K562 (cell line): ENCODE measurements at regions not wholly inside any gene's neighbourhood (a gene's known extent, or its start where the extent isn't known, plus 50 kb on each side); places are given as distances from the start of the nearest gene placed in this dataset.

ENCODE experiments used
- TSHZ1 ChIP-seq: fragments of 250-450 bp; sonication (Bioruptor Pico); IDR thresholded peaks from 2 replicates; pipeline ENCODE4 v1.4.0; 2020; ENCODE audit warnings: mild to moderate bottlenecking, moderate library complexity
- USF2 ChIP-seq: sonication (generic); formaldehyde crosslinking; IDR thresholded peaks from 2 replicates; pipeline ENCODE4 v1.5.0; 2020; ENCODE audit warnings: missing genetic modification reagents
- YY1 ChIP-seq, 3 experiments: IDR thresholded peaks; 2 replicates each; pipeline ENCODE4 v1.6.1; 2011; ENCODE audit warnings: low read length in 2 of 3, mild to moderate bottlenecking in 2 of 3, moderate library complexity in 2 of 3, borderline replicate concordance in 1 of 3, control low read depth in 1 of 3, low read depth in 1 of 3; ENCODE audit not compliant: insufficient read depth in 3 of 3, insufficient replicate concordance in 2 of 3, control insufficient read depth in 1 of 3, insufficient read length in 1 of 3; ENCODE audit errors: extremely low read depth in 1 of 3
- ZNF263 ChIP-seq: sonication (generic); formaldehyde crosslinking; IDR thresholded peaks from 2 replicates; pipeline ENCODE4 v1.8.0; 2022; ENCODE audit warnings: mild to moderate bottlenecking, missing genetic modification reagents, borderline replicate concordance
- ZNF3 ChIP-seq: fragments of 250-450 bp; sonication (Bioruptor Pico); IDR thresholded peaks from 2 replicates; pipeline ENCODE4 v1.5.0; 2021; ENCODE audit warnings: mild to moderate bottlenecking, moderate library complexity

- no peak for TF ChIP-seq USF2 (CRISPR knock-in tag)
- no peak for TF ChIP-seq TSHZ1 (CRISPR knock-in tag)
- no peak for TF ChIP-seq ZNF263 (CRISPR knock-in tag)
- TF ChIP-seq YY1 (IDR thresholded peaks at IDR 0.05; ENCODE audit: borderline replicate concordance in 1 of 3, control insufficient read depth in 1 of 3, extremely low read depth in 1 of 3, insufficient read depth in 3 of 3, insufficient read length in 1 of 3, insufficient replicate concordance in 2 of 3, low read depth in 1 of 3, low read length in 2 of 3) = no peak
- no peak for TF ChIP-seq ZNF3 (CRISPR knock-in tag)
Observed at GRCh38 chr4:187258651-187259401, 535.2 kb upstream of the FAT1 start (continued).
